Peyer's patch (tissue), 4 donors: ENCODE measurements at regions not wholly inside any gene's neighbourhood (a gene's known extent, or its start where the extent isn't known, plus 50 kb on each side); places are given as distances from the start of the nearest gene placed in this dataset.

Source experiments
- CTCF ChIP-seq, 6 experiments: fragments of 450-650 bp in 4 of 6; fragments of 200-600 bp in 2 of 6; sonication (generic) in 1 of 6; IDR thresholded peaks; one replicate each; pipeline ENCODE4 v1.5.1; 2017 to 2019; ENCODE audit warnings: antibody characterized with exemption in 6 of 6, mild to moderate bottlenecking in 3 of 6, moderate library complexity in 1 of 6
- POLR2A ChIP-seq, 2 donors: fragments of 450-650 bp; IDR thresholded peaks; one replicate each; pipeline ENCODE4 v1.5.1; 2017; ENCODE audit warnings: antibody characterized with exemption in 2 of 2, mild to moderate bottlenecking in 2 of 2, moderate library complexity in 2 of 2

DNA sequence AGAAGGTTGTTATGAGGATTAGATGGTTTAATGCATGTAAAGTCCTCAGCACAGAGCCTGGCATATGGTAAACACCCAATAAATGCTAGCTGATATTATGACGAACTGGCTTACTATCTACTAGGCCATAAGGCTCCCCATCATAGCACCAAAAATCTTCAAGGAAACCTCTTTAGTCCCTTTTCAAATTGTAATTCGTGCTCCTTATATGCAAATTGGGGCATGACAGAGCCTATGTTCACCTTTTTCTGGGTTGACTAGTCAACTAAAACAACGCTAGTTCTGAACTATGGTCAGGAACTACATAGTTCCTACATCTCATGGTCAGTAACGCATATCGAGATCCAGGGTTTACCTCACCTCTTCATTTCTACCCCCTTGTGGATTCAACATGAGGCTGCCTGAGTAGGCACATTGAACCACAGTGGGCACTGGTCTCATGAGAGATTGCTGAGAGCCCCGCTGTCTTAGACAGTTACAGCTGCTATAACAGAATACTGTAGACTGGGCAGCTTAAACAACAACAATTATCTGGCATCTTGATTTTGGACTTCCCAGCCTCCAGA, 97.2 kb upstream of the TNFAIP3 start:
- TF ChIP-seq POLR2A (IDR thresholded peaks at IDR 0.05) (no peak), CTCF (IDR thresholded peaks at IDR 0.05) (no peak)
